GM23248 (cell line): ENCODE measurements at regions not wholly inside any gene's neighbourhood (a gene's known extent, or its start where the extent isn't known, plus 50 kb on each side); places are given as distances from the start of the nearest gene placed in this dataset.
A peak's percentile ranks its signal among the peaks of the same experiment; 100 is the strongest.
"Not testable (repeated sequence)": the region's sequence is repeated elsewhere in the genome, so short reads cannot be mapped to it uniquely, and the experiment has no call there.

Source experiments
- DNase-seq: peaks from one replicate; pipeline ENCODE4 v3.0.0-alpha.2; 2015
- H2AFZ ChIP-seq: fragments of 200-600 bp; sonication (generic); 2 replicates; pipeline ENCODE4 v1.6.1; 2016; ENCODE audit warnings: antibody characterized with exemption
- H3F3A ChIP-seq: fragments of 200-600 bp; sonication (generic); 2 replicates; pipeline ENCODE4 v1.6.1; 2016; ENCODE audit warnings: mild to moderate bottlenecking, antibody characterized with exemption, mixed run types; ENCODE audit not compliant: insufficient read depth
- H3K27ac ChIP-seq: fragments of 200-600 bp; sonication (generic); 2 replicates; pipeline ENCODE4 v1.5.1; 2016; ENCODE audit warnings: mild to moderate bottlenecking
- H3K27me3 ChIP-seq: fragments of 200-600 bp; sonication (generic); replicated peaks from 2 replicates; pipeline ENCODE4 v1.6.1; 2016; ENCODE audit warnings: mild to moderate bottlenecking; ENCODE audit not compliant: insufficient read depth
- H3K36me3 ChIP-seq: fragments of 200-600 bp; sonication (generic); 2 replicates; pipeline ENCODE4 v1.6.1; 2016; ENCODE audit warnings: low read depth, mild to moderate bottlenecking
- H3K4me1 ChIP-seq: fragments of 200-600 bp; sonication (generic); 2 replicates; pipeline ENCODE4 v1.6.1; 2016; ENCODE audit warnings: mild to moderate bottlenecking; ENCODE audit not compliant: insufficient read depth
- H3K4me2 ChIP-seq: fragments of 200-600 bp; sonication (generic); one replicate; pipeline ENCODE4 v1.6.1; 2016; ENCODE audit warnings: mild to moderate bottlenecking; ENCODE audit not compliant: unreplicated experiment
- H3K4me3 ChIP-seq: fragments of 200-600 bp; sonication (generic); 2 replicates; pipeline ENCODE4 v1.5.1; 2016; ENCODE audit warnings: mild to moderate bottlenecking
- H3K79me2 ChIP-seq: fragments of 200-600 bp; sonication (generic); 2 replicates; pipeline ENCODE4 v1.6.1; 2016; ENCODE audit warnings: mild to moderate bottlenecking; ENCODE audit not compliant: insufficient read depth
- H3K9ac ChIP-seq: fragments of 200-600 bp; sonication (generic); 2 replicates; pipeline ENCODE4 v1.6.1; 2016; ENCODE audit warnings: mild to moderate bottlenecking
- H3K9me2 ChIP-seq: fragments of 200-600 bp; sonication (generic); 2 replicates; pipeline ENCODE4 v1.6.1; 2016; ENCODE audit warnings: mixed run types, mild to moderate bottlenecking, moderate library complexity; ENCODE audit not compliant: insufficient read depth
- H3K9me3 ChIP-seq: fragments of 200-600 bp; sonication (generic); one replicate; pipeline ENCODE4 v1.6.1; 2017; ENCODE audit warnings: low read depth
- H4K20me1 ChIP-seq: fragments of 200-600 bp; sonication (generic); 2 replicates; pipeline ENCODE4 v1.6.0; 2016; ENCODE audit not compliant: insufficient read depth
- WGBS, 2 experiments: methylation state at CpG; one replicate each; pipeline ENCODE4 v1.1.6; 2015 to 2017; ENCODE audit warnings: low lambda C conversion rate in 2 of 2, low coverage in 1 of 2; ENCODE audit errors: missing lambda C conversion rate in 2 of 2; 5-methylcytosine and 5-hydroxymethylcytosine counted together
- in situ Hi-C: fragments of 300-500 bp; cut with MboI; formaldehyde crosslinking; loops from 2 replicates; pipeline ENCODE4 v1.15.0; 2020

DNA sequence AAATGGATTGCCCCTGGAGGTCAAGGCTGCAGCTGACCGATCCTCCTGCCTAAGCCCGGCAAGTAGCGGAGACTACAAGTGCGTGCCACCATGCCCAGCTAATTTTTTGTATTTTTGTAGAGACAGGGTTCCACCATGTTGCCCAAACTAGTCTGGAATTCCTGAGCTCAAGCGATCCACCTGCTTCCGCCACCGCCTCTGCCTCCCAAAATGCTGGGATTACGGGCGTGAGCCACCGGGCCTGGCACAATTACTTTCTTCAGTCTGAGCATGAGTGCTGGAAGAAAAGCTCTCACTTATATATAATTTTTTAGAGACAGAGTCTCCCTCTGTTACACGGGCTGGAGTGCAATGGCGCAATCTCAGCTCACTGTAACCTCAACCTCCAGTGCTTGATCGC lies 307.4 kb downstream of the ZNF37A start:
- H3K9ac ChIP-seq, result peak overlapping the region; percentile 98
- in situ Hi-C loops, H3K36me3 ChIP-seq, DNase-seq, H3F3A ChIP-seq, H4K20me1 ChIP-seq, H3K9me2 ChIP-seq, H3K79me2 ChIP-seq, H3K27me3 ChIP-seq, H3K4me1 ChIP-seq, H3K9me3 ChIP-seq: not testable (repeated sequence)
- peak overlapping the region; percentile 84 for H3K4me3 ChIP-seq
- H3K4me2 ChIP-seq, result peak overlapping the region; percentile 94
- peak overlapping the region; percentile 87 for H2AFZ ChIP-seq
- H3K27ac ChIP-seq, result peak overlapping the region; percentile 94; the same call in 1 of the 2 replicates
- WGBS, 2 experiments, result 96 to 97% methylated on average over 8 to 13 of the region's 13 CpGs

- H3K36me3 ChIP-seq, H3K4me1 ChIP-seq, H3F3A ChIP-seq, H3K9me2 ChIP-seq, H3K9me3 ChIP-seq, H4K20me1 ChIP-seq, H3K27me3 ChIP-seq, in situ Hi-C loops, H3K79me2 ChIP-seq: not testable (repeated sequence)
- DNase-seq, result peak; percentile 97
- H3K4me2 ChIP-seq, result peak overlapping the region; percentile 94
- 0 to 1% methylated on average over 58 to 70 of the region's 110 CpGs for WGBS, 2 experiments
- H3K4me3 ChIP-seq, result peak overlapping the region; percentile 86
- peak overlapping the region; percentile 87 for H2AFZ ChIP-seq
- peak overlapping the region; percentile 99 for H3K27ac ChIP-seq
- peak overlapping the region; percentile 99 for H3K9ac ChIP-seq
These were observed 308.6 kb downstream of the ZNF37A start for GRCh38 chr10:38402442-38403346.

GRCh38 chr10:38403347-38404117 lies 309.4 kb downstream of the ZNF37A start:
- Histone ChIP-seq H3K4me2 (peak overlapping the region; percentile 91), H3K4me3 (peak overlapping the region; percentile 86), H3K27ac (peak overlapping the region; percentile 99), H3K9ac (peak overlapping the region; percentile 99), H2AFZ (peak overlapping the region; percentile 78)
- H3K9me2 ChIP-seq, H4K20me1 ChIP-seq, H3K79me2 ChIP-seq, H3F3A ChIP-seq, H3K9me3 ChIP-seq, H3K4me1 ChIP-seq, in situ Hi-C loops, H3K36me3 ChIP-seq, H3K27me3 ChIP-seq: not testable (repeated sequence)
- peak; percentile 21 for DNase-seq
- 71 to 72% methylated on average over 20 to 23 of the region's 23 CpGs for WGBS, 2 experiments

GRCh38 chr10:38423634-38424033 lies 329.5 kb downstream of the ZNF37A start:
- H4K20me1 ChIP-seq, H2AFZ ChIP-seq, H3F3A ChIP-seq, H3K4me2 ChIP-seq, H3K4me3 ChIP-seq, in situ Hi-C loops, H3K36me3 ChIP-seq, H3K27ac ChIP-seq, H3K9ac ChIP-seq, H3K79me2 ChIP-seq, H3K9me2 ChIP-seq, H3K27me3 ChIP-seq, H3K4me1 ChIP-seq, H3K9me3 ChIP-seq, DNase-seq: not testable (repeated sequence)
- 89 to 93% methylated on average over 1 of the region's 1 CpG for WGBS, 2 experiments

- in situ Hi-C loops, H3K4me1 ChIP-seq, H3K9me2 ChIP-seq, DNase-seq, H3K4me2 ChIP-seq, H3F3A ChIP-seq, H3K79me2 ChIP-seq, H4K20me1 ChIP-seq, H3K4me3 ChIP-seq, H3K9me3 ChIP-seq, H3K27me3 ChIP-seq, H3K36me3 ChIP-seq, H3K27ac ChIP-seq, H3K9ac ChIP-seq, H2AFZ ChIP-seq: not testable (repeated sequence)
- whole genome bisulfite sequencing, 2 experiments, result 67 to 73% methylated on average over 1 to 2 of the region's 2 CpGs
These were observed 336.1 kb downstream of the ZNF37A start for GRCh38 chr10:38430242-38430641.

DNA sequence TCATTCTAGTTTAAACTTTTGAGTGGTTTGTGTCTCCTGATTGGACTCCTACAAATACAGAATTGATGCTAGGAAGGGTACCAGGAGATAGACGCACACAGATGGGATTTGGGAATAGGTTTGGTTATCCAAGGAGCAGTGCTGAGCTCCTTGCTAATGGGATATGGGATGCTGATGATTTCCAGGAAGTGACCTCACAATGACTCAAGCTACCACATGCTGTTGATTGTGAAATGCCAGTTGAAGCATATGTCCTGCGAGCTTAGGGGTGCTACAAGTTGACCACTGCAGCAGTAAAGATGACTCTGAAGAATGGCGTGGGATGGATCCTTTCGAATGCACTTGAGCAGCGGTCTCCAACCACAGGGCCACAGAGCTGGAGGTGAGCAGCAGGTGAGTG lies 343.2 kb downstream of the ZNF37A start:
- H3K27me3 ChIP-seq, H3K4me3 ChIP-seq, H3K9me3 ChIP-seq, H3K36me3 ChIP-seq, H3K4me2 ChIP-seq, H3K9ac ChIP-seq, in situ Hi-C loops, H3F3A ChIP-seq, H3K79me2 ChIP-seq, H3K27ac ChIP-seq, H3K9me2 ChIP-seq, H3K4me1 ChIP-seq, H2AFZ ChIP-seq, H4K20me1 ChIP-seq: not testable (repeated sequence)
- WGBS, 2 experiments, result 80 to 97% methylated on average over 4 to 5 of the region's 5 CpGs
- peak; percentile 37 for DNase-seq

- in situ Hi-C loops, H2AFZ ChIP-seq, H3K36me3 ChIP-seq, H3K9me3 ChIP-seq, H3K9me2 ChIP-seq, H3K27me3 ChIP-seq, H3K27ac ChIP-seq, H3K9ac ChIP-seq, H3K4me2 ChIP-seq, H3K4me1 ChIP-seq, H3K4me3 ChIP-seq, H3F3A ChIP-seq, H3K79me2 ChIP-seq, H4K20me1 ChIP-seq: not testable (repeated sequence)
- DNase-seq, result peak; percentile 2
- WGBS, 2 experiments, result 91 to 94% methylated on average over 17 to 22 of the region's 22 CpGs
These were observed 354.6 kb downstream of the ZNF37A start for GRCh38 chr10:38448614-38449355.
